GM03348 (cell line): ENCODE measurements at regions not wholly inside any gene's neighbourhood (a gene's known extent, or its start where the extent isn't known, plus 50 kb on each side); places are given as distances from the start of the nearest gene placed in this dataset.

ENCODE experiments used
- DNase-seq: peaks from one replicate; pipeline ENCODE4 v3.0.0; 2012; ENCODE audit warnings: low spot score

DNA sequence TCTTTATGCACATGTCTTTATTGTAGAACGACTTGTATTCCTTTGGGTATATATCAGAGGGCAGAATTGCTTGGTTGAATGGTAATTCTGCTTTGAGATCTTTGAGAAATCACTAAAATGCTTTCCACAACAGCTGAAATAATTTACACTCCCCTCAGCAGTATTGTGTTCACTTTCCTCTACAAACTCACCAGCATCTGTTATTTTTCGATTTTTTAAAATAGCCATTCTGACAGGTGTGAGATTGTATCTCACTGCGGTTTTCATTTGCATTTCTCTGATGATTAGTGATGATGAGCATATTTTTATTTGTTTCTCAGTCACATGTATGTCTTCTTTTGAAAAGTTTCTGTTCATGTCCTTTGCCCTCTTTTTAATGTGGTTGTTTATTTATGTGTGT lies 459.8 kb downstream of the PABPC4L start:
- no peak for DNase-seq

DNA sequence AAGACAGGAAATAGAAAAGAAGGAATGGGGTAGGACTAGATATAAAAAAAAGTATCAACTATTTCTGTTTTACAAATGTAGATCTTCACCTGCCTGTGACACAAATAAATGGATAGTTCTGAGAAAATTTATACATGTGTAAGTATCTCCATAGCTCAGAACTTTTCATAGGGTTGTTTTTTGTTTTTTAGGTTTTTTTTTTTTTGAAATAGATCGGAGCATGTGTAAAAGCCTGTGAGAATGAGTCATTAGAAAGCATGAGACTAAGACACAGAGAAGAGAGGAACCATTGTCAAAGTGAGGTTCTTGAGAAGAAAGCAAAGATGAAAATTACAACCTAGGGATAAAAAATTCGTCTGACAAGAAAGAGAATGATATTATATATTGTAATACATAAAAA lies 481.6 kb downstream of the PABPC4L start:
- DNase-seq: no peak

DNA sequence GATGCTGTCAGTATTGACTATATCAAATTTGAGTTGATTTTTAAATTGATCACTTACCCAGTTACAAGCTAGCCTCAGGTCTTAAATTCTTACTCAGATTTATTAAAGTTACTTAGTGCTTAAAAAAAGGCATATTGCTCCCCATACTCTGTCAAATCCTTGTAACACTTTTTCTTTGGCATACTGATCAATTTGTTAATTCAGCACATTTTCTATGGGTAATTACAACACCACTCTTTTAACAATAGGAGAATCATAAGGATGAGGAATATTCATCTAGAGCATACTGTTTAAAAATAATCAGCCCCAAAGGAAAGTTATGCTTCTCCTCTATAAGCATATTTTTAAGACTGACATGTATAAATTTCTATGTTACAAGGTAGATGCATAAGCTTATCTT lies 482.5 kb downstream of the PABPC4L start:
- DNase-seq: no peak

DNA sequence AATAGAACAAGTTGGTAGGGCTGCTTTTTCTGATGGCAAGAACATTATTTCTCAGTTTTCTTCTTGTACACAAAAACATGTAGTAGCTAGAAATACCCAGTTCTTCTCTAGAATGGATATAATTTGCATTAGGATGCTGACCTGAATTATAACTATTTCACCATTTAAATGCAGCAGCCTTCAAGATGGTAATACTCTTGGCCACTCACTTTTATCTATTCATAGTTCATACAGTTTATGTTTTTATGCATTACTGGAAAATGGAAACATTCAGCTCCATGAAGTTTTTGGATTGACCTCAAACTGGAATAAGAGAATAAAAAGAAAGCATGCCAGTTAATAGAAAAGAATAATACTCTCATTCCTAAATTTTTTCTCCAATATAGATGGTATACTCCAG lies 487.4 kb downstream of the PABPC4L start:
- no peak for DNase-seq

DNA sequence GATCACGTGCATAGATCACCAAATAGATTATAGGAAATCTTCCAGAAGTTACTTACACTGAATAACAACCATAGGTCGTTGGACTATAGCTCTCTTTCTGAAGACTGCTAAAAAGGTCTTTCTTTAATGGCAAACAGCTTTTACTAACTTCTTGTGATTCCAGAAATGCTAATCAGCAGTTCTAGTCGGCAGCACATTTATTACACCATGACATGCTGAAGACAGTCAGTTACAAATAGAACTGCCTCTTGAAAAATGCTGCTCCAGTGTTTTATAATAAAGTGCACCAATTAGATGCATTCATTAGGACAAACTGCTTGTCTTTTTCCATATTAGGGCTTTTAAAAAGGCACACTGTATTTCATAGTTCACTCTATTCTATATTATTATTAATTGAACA lies 488.2 kb downstream of the PABPC4L start:
- no peak for DNase-seq

DNA sequence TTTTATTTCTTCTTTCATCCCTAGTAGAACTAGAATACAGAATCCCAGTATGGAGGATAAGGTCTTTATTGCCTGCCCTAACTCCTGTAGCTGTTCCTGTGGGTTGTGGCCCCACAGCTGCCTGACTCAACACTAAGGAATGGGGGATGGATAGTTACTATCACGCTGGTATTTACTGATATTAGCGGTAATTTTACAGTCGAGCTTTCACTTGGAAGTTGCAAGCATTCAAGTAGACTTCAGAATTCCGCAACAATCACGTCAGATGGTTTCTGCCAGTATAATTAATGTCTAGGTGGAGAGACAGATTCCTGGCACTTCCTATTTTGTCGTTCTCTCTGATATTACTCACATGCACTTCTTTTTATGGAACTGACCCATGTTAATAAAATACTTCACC lies 489.8 kb downstream of the PABPC4L start:
- DNase-seq: no peak

DNA sequence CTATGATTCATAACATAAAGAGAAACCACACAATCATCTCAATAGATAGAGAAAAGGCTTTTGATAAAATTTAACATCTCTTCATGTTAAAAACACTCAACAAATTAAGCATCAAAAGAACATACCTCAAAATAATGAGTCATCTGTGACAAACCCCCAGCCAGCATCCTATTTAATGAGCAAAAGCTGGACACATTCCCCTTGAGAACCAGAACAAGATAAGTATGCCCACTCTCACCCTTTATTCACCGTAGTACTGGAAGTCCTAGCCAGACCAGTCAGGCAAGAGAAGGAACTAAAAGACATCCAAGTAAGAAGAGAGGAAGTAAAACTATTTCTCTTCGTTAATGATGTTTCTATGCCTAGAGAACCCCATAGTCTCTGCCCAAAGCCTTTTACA lies 507.2 kb downstream of the PABPC4L start:
- no peak for DNase-seq

DNA sequence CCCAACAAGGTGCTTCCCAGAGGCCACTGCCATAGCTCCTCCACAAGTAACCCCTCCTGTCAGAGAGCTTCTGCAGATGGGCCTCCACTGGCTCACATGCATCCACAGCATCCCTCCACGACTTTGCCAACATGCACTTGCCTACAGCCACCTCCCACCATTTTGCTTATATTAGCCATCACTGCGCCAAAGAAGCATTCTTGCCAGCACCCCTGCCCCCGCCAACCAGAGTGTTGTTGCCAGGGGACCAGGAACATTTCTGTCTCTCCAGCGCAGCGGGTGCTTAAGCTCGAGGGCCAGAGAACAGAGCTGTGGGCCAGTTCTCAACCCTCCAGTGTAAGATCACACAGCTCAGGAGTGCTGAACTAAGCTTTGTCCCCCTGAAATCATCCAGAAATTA lies 517.6 kb downstream of the PABPC4L start:
- no peak for DNase-seq

DNA sequence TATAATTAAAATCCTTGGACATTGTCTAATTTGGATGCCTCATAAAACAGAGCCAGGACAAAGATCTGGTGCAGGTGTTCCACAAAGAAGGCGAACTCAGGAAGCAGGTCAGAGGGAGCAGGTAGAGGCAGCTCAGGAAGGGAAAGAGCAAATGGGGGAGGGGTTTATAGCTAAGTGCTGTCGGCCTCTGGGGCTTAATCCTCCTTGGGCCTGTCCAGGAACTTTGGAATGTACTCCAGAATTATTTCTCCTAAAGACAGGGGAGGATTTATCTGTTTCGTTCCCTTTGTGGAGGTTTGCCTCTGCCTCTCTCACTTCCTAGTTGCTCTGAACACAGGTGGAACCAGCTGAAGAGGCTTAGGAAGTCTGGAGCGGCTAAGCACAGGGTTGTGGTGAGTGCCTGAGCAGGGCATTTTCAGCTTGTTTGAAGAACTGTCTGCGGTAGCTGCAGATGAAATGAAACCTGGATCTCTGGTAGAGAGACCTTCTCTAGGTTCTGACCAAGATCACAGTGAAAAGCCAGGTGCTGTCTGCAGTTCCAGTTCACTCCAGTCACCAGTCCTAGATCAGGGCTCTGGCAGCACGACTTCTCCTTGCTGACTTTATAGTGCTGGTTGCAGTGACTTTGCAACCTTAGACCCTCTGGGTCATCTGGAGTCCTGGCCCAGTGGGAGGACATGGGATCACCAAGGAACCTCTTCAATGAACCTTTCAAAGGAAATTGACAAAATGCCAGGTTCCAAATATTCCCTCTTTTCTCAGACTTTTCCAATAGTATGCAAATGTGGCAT lies 519.2 kb downstream of the PCDH10 start:
- no peak for DNase-seq

DNA sequence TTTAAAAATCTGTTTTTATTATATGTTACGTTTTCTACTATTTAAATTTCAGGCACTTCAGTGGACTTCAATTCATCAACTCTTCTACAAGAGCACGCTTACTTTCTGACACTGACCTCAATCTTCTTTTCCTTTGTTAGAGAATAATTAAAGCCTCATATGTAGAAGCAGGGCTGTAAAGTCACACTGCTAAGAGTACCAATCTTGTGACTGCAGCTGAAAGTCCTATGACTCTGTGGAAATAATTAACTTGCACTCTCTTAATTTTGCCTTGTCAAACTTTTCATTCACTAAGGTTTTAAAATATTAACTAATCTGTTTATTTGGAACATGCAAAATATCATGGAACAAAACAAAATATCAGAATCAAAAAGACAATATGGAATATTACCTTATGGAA lies 498.1 kb downstream of the PCDH10 start:
- no peak for DNase-seq

DNA sequence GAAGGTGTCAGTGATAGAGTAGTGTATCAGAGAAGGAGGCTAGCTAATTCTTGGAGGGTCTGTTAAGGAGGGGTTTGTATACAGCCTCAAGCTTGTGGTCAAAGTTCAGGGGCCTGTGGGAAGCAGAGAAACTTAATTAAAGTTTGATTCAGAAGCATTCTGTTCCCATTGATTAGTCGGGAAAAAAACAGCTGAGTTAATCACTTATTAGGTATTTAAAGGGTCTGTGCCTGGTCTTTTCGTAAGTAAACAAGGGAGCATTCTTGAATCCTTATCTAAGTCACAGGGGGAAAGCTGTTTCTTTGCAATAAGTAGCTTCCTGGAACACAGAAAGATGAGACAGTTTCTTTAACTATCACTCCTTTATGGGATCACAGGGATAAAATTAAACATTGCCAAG lies 492.1 kb downstream of the PCDH10 start:
- DNase-seq: no peak

DNA sequence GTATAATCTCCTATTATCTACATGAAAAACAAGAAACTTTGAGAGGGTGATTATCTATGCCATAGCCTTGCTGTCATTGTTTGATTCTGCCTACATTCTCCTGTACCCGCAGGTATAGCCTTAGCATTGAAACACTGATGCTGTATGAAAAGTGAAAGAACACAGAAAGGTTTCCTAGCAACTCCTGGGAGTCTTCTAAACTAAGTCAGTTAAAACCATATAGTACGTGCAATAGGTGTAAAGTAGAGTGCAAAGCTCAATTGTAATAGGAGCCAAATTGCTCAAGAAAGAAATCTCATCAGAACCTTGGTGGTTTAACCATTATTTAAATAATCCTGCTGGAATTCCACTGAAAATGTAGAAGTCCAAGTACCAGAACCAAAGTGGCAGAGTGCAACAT lies 489.7 kb downstream of the PCDH10 start:
- no peak for DNase-seq

DNA sequence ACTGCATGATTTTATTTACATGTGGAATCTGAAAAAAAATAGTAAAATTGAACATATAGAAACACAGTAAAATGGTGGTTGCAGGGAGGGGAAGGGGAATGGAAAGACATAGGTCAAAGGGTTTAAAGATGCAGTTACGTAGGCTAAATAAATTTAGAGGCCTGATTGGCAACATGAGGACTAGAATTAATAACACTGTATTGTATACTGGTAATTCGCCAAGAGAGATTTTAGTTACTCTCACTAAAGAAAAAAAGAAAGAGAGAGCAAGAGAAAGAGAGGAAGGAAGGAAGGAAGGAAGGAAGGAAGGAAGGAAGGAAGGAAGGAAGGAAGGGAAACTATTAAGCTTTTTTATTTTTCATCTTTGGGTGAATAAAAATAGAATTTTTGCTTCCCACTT lies 488.1 kb downstream of the PCDH10 start:
- no peak for DNase-seq

DNA sequence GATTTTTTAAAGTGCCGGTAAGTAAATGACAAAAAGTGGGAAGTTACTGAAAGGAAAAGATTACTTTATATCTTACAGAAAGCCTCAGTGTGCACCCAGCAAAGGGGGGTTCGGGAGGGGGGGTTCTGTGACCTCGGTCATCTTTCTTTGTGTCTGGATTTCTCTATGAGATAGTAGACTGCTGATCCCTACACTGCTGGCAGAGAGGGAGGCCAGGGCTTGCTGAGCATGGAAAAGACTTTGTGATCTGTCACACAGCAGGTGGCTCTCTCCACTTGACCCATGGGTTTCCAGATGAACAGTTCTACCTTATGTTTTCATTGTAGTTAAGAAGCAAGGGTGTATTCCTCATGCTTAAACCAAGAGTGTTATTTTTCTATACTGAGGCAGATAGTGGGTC lies 475.6 kb downstream of the PCDH10 start:
- no peak for DNase-seq

DNA sequence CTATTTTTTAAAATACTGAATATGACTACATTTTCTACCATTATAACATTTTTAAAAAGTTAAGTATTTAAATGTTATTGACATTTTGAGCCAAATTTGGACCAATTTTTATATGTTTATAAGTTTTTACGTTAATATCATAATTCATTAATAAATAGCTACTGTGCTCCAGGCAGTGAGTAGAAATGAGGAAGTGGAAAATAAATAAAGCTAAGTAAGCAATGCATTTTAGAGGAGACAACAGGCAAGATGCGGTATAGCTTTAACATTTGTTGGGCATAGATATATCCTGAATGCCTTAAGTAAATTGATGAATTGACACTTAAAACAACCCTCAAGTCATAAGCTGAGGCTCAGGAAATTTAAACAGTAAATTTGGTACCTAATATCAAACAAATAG lies 474.8 kb downstream of the PCDH10 start:
- DNase-seq: no peak

DNA sequence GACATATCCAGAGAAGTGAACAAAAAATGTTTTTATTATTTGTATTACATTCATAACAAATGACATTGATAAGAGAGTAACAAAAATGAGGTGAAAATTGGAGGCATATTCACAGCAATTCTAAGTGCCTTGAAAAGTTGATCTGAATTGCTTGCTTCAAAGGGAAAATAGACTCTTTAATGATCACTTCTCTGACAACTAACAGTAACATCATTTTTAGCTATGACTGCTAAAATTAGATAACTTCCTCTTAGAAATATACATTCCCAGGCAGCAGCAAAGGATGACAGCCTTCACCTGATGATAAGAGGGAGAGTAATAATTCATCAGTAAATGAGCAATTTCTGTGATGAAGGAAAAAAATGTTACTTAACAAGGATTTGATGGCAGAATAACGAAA lies 472.5 kb downstream of the PCDH10 start:
- no peak for DNase-seq

DNA sequence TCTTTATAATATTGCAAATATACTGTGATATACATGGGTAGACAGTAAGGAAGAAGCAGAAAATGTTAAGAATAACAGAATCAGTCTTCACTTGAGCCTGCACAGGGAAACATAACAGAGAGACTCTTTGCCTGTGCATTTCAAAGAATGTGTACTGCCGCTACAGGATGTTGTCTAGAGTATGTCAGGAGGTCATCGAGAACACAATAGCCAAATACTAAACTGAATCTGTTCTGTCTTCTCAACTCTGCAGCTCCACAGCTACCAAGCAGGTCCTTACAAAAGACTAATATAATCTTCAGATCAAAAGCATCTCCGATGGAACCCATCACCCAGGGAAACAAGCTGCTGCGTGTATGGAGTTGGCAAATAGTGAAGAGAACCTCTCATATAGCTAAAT lies 471.5 kb downstream of the PCDH10 start:
- DNase-seq: no peak

DNA sequence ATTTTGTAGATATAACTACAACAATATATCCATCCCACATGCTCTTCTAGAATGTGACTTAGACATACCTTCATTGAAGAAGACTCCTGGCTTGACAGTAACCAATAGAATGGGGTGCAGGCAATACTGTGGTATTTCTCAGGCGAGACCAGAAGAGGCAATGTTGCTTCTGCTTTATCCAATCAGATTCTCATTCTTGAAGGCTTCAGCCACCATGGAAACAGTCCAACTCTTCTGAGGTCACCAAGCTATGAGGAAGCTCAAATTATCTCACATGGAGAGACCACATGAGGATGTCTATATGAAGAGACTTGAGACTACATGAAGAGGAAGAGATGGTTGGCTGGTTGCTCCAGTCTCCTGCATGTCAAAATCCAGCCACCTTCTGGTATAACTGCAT lies 469.9 kb downstream of the PCDH10 start:
- no peak for DNase-seq

DNA sequence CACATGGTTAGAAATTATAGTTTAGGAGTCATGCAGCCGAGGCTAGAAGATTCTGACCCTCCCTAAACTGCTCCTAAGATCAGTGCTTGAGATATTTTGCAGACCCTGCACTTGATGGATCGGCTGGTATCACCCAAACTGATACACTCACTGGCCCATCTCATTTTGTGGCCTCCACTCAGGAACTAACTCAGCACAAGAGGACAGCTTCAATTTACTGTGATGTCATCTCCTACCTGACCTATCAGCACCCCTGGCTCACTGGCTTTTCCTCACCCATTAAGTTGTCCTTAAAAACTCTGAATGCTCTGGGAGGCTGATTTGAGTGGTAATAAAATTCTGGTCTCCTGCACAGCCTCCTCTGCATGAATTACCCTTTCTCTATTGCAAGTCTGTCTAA lies 450.9 kb downstream of the PCDH10 start:
- no peak for DNase-seq

DNA sequence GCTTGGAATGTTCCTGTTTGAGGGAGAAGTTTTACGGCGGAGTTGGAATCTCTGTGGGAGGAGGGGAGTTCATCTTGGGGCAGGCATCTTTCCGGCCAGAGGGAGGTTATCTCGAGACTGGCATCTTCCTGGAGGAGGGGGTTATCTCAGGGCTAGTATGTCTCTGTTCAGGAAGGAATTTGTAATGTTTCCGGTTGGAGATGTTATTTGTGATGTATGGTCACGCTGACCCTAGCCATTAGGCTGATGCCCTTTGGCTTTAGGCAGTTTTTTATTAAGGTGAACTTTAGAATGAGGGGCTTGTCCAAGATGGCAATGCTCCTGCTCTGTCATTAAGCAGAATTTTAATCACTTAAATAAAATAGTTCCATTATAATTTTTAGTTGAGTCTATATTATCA lies 449.7 kb downstream of the PCDH10 start:
- no peak for DNase-seq

DNA sequence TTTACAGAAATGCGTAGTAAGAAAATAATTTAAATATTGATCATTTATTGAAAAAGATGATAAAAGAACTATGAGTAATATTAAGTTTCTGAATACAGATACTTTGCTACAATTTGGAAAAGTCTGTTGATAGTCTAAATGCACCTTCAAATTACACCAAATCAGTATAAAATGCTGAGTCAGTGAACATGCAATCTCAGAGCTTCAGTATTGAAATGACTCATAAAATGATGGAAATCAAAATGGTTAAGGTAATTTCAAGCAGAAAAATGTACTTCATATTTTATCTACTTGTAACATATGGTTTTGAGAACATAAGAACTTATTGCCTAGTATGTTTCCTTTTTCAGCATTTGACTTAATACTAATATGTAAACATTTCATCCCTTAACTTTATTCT lies 448.2 kb downstream of the PCDH10 start:
- no peak for DNase-seq

DNA sequence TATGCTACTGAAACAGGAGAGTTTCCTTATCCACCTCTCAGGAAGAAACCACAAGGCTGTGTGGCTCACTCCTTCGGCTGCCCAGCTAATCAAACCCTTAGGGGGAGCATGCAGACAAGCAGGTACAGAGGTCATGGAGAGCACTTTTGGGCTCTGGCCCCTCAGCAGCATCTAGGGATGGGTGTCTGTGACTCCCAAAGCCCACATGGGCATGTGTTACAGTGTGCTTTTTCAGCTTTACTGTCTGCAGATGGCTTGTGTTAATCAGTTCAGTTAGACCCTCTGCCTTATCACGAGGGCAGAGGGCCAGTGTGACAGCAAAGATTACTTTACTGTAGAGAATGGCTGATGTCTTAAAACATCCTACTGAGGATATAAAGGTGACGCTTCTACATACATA lies 447.4 kb downstream of the PCDH10 start:
- DNase-seq: no peak

DNA sequence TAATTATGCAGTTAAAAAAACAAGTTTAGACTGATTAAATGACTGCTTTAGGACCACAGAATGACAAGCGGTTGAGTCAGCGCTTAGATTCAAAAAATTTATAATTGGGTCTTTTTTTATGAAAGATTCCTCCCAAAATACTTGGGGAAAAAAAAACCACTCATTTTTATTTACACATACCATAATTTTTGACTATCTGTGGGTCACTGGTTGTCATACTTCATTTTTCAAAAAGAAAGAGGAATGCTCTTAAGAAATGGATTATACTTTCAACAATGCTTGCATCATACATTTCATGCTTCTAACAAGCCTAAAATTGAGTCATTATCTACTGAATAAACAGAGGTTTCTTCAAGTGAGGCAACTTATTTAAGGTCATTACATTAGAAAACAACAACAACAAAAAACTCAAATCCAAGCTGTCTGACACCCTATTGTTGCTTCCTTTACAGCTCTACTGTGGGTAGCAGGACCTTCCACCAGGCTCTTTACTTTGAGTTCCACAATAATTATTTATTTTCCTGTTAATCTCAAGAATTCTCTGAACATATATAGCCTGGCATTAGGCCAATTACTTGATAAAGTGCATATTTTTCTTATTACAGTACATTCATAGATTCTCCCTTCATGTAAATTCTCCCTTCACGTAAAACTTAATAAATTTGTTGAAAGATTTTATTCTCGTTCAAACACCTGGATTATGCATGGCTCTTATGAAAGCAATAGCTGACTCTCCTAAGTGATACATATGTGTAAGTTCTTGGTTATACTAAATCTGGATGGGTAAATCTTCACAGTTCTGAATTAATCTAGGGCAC lies 445.5 kb downstream of the PCDH10 start:
- no peak for DNase-seq

DNA sequence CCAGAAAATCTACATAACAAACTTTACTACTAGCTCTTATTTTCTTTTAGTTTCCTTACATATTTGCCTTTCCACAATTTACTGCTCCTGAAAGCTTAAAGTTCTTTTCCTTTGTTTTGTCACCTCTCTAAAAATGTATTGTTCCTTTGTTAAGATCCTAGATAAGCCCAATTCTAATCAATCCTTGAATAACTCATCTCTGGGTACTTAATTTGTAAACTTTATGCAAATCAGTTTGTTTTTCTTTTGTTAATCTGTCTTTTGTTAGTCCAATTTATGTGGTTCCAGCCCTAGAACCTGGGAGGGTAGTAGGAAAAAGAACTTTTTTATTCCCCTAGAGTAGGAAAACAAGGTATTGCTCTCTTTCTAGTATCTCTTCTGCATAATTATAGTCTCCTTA lies 444.7 kb downstream of the PCDH10 start:
- no peak for DNase-seq
